ENCODE measurements at regions not wholly inside any gene's neighbourhood (a gene's known extent, or its start where the extent isn't known, plus 50 kb on each side); places are given as distances from the start of the nearest gene placed in this dataset.

- no peak for TF ChIP-seq POLR2AphosphoS5 (IDR thresholded peaks at IDR 0.05; ENCODE audit: low read depth, low read length)
- TF ChIP-seq POLR2A (IDR thresholded peaks at IDR 0.05; ENCODE audit: low read depth, low read length), result no peak
Observed at GRCh38 chr5:5902678-5903646, 475.4 kb downstream of the MED10 start.

Measured in GM12892 (cell line).